COR-L47 (cell line): ENCODE measurements at regions not wholly inside any gene's neighbourhood (a gene's known extent, or its start where the extent isn't known, plus 50 kb on each side); places are given as distances from the start of the nearest gene placed in this dataset.
"Not testable (repeated sequence)": the region's sequence is repeated elsewhere in the genome, so short reads cannot be mapped to it uniquely, and the experiment has no call there.

ENCODE experiments used
- DNase-seq: peaks from one replicate; lab custom pipeline; 2025; lab: John Stamatoyannopoulos, UW

DNA sequence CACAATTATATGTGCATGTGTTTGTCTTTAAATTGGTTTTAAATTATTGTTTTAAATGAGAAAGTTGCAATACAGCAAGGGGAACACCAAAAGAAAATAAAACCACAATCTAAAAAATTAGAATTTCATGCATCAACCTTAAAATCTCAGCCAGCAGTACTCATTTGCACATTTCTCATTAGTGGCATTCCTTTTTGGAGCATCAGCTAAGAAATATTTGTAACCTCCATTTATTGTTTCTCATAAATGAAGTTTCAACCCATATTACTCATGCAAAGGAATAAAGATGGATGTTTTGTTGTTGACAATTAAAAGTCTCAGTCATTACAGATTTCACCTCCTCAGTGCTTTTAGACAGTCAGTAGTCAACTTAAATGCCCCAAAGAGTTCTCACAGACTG lies 160.1 kb downstream of the TBX15 start:
- no peak for DNase-seq

DNA sequence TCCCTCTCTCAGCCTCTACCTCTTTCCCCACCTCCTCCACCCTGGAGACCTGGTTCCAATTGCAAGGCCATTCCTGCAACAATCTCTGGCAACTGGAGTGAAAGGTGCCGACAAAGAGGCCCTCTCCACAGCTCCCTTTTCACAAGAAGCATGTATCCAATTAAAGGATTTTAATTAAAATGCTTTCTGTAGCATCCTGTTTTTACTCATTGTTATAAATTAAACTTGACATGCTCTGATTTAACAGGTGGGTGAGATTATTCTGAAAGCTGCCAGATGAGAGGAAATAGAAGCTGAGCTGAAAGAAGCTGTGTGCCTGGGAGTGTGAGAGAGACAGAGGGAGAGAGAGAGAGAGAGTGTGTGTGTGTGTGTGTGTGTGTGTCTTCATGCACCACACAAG lies 160.5 kb downstream of the TBX15 start:
- no peak for DNase-seq

DNA sequence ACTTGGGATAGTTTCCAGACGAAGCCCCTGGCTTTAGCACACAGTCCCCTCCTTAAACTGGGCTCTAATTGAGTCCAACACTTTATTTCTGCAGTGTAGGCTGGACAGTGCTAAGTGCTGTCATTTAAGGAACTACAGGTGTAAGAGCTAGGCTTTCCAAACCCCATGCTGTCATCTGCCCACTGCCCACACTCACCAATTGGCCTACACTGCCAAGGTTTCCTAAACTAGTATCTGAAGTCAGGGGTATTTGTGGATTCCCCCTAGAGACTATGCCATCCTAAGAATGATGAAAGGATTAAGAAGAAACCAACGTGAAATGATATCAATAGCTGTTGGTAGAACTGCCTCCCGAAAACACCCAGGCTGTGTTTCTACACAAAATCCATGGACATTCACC lies 160.9 kb downstream of the TBX15 start:
- no peak for DNase-seq

DNA sequence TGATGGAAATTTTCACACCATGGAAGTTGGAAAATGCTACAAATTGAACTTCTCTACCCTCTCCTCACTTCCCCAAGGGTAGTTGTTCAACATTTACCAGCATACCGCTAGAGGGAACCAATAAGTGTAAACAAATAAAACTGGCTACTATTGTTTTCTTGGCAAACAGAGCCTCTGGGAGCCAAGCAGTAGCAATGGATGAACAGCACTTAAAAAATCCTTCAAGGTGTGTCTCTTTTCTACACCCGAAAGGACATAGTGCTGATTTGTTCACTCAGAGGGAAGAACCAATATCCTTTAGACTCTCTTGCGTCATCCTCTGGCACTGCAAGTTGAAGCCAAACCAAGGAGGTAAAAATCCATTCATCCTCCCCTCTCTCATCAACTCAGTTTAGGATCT lies 161.5 kb downstream of the TBX15 start:
- DNase-seq = no peak

DNA sequence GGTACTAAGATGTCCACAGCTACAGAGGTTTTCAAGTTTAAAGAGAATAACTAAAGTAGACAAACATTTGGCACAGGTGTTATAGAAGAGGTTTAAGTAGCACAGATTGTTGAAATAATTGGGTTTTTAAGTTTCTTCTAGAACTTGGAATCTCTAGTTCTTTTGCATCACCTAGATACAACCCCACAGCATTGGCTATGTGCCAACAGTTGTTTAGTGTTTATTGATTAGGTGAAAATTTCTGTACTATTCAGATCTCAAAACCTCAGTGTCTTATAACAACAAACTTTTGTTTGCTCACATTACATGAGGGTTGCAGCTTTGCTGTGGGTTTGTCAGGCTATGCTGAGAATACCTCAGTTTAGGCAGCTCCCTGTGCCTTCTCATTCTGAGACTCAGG lies 162.5 kb downstream of the TBX15 start:
- peak; percentile 14 for DNase-seq

DNA sequence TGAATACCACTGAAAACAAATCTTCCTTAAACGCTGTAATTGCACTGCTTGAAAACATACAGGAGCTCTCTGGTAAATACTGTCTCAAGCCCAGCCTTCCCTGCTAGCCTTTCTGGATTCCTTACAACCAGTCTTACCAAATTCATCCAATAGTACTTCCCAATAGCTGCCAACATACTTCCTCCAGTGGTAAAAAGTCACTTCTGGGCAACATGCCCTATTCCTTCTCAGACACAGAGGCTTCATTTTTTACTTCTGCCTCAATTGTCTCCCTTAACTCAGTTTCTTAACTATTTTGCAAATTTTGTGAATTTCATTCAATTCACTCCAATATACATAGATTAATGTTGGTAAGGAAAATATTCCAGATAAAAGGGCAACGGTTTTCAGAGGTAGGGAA lies 166.3 kb downstream of the TBX15 start:
- DNase-seq = no peak

DNA sequence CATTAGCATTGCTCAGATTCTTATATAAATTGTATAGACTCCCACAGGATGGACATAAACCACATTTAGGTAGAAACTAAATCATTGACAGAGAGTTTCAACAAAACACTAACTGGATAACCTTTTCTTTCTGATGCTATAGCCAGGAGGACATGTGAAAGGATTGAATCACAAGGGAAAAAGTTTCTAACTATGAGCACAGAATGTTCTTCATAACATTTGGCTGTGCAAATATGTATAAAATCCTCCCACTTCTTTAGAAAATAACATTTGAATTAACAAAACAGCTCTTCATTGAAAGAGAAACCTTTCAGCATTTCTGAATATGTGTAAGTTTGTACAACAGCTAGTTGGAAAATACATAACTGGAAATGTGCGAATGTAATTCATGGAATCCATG lies 167.3 kb downstream of the TBX15 start:
- no peak for DNase-seq

DNA sequence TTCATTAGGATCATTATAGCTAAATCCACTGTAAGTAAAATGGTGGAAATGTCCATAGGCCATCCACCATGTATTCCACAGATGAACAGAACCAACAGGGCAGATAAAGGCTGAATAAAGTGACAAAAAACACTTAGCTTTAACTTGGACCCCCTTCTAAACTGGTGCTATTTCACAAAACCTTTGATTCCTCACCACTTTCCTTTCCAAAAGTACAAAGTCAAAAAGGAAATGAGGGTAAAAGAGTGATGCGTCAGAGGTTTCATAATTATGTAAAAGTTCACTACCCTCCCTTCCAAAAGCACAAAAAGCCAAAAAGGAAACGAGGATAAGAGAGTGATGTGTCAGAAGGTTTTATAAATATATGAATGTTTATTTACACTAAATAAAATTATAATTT lies 172.2 kb downstream of the TBX15 start:
- no peak for DNase-seq

DNA sequence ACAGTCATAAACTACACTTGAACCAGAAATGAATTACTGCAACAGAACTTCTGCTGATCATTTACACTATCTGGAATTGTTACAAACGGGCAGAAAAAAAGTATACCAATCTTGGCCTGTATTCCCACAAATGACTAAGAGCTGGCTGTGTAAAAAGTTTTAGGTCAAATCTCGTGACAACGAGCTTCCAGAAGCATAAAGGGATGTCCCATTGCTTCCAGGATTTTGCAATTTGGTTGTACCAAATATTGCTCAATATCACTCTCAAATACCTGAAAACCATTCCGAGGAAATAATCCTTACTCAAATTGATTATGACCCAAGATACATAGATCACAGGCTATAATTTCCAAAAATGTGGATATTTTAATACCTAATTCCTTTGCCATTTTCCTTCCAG lies 175.6 kb downstream of the TBX15 start:
- DNase-seq = no peak

DNA sequence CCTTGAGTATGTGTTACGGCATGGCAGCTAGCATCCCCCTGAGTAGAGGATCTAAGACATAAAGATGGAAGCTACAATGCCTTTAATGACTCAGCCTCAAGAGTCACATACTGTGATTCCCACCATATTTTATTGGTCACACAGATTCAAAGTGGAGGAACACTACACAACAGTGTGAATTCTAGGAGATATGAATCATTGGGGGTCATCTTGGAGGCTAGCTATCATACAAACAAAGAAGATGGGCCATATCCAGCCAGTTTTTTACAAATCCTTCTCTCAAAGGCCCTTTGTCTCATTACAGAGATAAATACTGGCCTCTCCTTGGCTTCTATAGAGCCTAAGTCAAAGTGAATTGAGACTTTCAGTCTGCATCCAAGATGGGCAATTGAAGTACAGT lies 177.0 kb downstream of the TBX15 start:
- DNase-seq = no peak

DNA sequence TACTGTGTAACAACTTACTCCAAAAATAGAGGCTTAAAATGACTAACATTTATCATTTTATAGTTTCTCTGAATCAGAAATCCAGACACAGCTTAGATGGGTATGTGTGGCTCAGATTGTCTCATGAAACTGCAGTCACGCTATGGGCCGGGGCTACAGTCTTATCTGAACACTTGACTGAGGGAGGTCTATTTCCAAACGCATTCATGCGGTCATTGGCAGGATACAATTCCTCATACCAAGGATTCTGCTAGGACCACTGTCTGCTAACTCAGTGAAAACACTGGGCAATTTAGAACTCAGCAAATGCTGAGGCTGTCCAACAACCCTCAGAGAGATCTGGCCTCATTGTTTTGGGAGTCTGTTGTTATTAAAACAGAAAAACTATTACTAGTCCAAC lies 178.6 kb downstream of the TBX15 start:
- DNase-seq = no peak

DNA sequence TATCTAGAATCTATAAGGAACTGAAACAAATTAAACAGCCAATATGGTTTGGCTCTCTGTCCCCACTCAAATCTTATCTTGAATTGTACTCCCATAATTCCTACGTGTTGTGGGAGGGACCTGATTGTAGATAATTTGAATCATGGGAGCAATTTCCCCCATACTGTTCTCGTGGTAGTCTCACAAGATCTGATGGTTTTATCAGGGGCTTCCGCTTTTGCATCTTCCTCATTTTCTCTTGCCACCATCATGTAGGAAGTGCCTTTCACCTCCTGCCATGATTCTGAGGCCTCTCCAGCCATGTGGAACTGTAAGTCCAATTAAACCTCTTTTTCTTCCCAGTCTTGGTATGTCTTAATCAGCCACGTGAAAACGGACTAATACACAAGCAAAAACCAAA lies 185.0 kb downstream of the TBX15 start:
- DNase-seq = not testable (repeated sequence)

DNA sequence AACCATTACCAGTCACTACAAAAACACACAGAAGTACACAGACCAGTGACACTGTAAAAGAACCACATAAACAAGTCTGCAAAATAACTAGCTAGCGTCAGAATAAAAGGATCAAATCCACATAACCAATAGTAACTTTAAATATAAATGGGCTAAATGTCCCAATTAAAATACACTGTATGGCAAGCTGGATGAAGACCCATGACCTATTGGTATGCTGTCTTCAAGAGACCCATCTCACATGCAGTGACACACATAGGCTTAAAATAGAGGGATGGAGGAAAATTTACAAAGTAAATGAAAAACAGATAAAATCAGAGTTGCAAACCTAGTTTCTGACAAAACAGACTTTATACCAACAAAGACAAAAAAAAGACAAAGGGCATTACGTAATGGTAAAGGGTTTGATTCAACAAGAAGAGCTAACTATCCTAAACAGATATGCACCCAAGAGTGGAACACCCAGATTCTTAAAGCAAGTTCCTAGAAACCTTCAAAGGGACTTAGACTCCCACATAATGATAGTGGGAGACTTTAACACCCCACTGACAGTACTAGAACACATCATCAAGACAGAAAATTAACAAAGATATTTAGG lies 196.9 kb downstream of the TBX15 start:
- no peak for DNase-seq

DNA sequence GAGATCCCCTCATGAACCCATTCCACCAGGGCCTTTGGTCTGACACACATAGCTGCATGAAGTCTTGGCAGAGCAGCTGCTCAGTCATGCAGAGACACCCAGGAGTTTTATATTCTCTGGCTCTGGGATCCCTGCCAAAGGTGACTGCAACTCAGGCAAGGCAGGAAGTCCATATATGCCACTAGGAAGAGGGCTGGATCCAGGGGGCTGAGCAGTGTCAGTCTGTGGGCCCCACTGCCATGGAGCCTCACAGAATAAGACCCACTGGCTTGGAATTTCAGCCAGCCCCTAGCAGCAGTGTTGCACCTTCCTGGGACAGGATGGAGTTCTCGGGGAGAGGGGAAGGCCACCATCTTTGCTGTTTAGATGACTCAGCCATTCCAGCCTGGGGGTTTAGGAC lies 199.7 kb downstream of the TBX15 start:
- DNase-seq = peak; percentile 87

DNA sequence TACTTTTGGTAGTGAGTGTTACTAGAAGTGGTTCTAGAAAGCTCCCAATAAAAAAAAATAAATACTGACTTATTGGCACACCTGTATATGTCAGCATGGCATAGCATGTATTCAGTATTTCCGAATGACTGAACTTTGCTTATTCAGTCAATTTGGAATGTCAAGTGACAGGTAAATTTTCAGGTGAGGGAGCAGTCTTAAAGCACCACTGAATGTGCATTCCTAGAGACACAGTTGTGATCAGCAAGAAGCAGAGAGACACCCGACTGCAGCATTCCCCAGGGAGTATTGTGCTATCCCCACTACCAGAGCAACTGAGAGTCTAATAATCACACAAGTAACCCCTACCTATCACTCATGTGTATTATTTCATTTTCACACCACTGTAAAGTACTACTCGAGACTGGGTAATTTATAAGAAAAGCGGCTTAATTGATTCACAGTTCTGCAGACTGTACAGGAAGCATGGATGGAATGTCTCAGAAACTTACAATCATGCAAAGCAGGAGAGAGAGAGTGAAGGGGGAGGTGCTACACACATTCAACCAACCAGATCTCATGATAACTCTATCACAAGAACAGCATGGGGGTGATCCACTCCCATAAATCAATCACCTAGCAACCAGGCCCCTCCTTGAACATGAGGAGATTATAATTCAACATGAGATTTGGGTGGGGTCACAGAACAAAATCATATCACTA lies 201.5 kb downstream of the TBX15 start:
- DNase-seq = no peak

DNA sequence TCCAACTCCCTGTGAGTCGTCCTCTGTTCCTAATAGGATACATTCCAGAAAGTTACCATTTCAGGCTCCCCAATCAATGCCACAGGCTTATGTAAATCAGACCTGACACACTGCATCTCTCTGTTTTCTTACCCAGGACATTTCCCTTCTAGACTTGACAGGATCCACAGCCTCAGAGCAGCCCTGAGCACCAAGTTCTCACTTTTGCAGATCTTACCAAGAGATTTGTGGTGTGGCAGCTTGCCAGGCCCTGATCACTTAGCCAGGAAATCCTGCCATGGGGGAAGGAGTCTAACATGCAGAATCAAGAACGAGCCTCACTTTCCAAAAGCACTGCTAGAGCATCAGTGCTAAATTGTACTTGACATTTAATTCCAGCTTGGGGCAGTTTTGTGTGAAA lies 202.9 kb downstream of the TBX15 start:
- DNase-seq = no peak

DNA sequence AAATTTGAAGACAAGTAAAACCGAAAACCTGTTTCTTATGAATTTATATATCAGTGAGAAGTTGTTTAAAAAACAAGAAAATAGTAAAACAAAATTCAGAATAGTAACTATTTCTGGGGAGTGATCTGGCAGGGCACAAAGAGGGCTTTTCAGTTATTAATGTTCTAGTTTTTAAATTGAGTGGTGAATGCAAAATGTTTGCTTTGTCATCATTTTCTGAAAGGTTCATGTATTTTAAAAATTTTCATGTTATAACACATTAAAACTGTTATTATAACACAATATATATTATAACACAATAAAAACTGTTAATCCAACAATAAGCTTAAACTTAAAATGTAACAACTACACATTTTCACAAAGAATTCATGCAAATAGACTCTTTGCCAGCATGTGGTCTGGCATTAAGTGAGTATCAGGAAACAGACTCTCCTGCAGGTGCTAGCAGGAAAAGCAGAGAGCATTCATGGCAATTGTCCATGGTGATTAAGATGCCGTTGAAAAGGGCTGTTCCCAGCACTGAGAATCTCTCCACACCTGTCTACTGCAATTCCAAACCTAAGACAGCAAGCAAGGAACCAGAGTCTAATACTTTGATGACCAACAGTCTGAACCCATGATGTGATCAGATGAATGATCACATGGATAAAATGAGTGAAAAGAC lies 204.9 kb downstream of the TBX15 start:
- peak; percentile 57 for DNase-seq

DNA sequence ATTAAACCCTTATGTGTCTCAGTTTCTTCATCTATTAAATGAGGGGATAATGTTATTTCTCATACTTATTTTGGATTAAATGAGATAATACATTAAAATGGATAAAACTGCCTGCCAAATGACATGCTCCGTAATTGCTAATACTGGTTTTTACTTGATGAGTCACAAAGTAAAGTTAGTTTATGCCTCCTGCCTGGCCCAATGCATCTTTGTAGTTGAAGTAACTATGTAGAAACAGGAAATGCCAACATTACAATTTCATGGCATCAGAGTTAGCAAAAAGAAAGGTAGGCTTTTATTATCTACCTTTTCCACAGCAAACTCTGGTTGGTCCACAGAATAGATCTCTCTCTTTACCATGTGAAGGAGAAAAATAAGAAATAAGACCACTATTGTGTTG lies 214.5 kb downstream of the TBX15 start:
- DNase-seq = no peak

DNA sequence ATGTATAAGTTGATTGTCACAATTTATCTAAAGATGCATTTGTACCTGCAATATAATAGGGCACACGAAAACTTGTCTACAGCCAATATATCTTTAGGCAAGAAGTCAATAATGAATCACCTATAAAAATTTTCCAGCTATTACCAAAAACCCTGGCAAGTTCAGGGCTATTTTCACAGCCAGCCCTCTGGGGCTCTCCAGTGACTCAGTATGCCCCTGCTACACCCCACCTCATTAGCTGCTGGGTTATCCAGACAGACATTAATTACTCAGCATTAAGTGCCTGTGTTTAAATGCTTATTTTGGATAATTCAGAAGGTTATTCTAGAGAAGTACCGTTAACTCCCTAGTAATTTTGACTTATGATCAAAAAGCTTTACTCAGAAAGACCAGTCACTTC lies 220.2 kb downstream of the TBX15 start:
- no peak for DNase-seq

DNA sequence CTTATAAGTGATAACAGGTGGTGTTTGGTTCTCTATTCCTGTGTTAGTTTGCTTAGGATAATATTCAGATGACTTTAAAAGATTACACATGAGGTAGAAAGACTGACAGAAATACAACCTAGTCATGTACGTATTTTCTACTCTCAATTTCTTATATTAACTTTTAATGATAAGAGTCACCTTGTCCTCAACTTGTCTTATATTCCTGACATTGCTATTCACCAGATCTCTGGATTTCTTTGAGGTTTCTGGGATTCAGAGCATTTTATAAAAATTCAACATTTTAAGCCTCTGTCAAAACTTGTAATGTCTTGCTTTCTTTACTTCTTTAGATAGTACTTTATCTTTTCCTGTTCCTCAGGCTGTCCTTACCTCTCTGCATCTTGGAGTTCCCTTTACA lies 234.2 kb downstream of the TBX15 start:
- no peak for DNase-seq

DNA sequence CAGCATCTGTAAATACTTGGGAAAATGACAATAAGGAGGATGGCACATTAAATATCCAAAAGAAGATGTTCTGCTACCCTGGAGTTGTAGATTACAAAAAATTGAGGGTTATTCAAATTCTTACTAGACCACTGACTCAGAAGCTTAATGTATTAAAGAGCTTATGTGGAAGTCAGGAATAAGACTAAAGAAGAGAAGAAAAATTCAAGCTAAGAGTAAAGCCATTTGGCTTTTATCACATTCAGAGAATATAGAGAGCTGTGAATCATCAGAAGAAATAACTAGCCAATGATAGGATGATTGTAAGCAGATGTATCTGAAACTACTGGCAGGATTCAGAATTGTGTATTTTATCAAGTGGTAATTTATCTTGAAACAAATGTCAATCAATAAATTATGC lies 237.0 kb downstream of the TBX15 start:
- DNase-seq = no peak

DNA sequence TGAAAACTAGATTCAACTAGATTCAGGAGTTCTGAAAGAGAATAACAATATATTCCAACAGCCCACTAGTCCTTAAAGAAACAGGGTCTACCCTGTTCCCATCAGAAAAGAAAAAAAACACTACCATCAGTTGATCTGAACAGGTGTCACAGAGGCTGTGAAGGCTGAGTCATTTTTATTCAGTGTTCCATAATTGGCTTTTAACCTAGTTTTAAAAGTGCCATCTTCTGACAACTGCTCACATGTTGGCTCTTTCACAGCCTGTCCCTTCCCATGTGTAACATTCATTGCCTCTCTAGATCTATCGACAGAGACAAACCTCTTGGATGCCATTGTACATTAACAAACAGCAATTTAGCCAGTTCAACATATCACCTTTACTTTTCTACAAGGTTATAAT lies 243.7 kb downstream of the TBX15 start:
- no peak for DNase-seq

DNA sequence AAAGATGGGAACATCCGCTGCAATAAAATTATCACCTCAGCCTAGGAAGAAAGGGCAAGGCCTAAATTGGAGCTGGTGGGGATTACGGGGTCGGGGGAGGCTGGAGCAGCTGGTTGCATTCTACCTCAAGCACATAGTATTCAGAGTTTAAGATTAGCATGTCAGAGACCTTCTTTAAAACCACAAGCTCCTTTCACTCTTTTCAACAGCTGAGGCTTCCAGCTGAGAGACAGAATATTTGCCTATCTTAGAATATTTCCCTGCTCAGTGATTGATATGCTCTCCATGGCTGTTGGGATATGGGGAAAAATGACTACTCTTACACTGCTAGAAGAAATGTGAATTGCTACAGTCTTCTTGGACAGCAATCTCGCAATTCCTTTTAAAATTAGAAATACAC lies 248.6 kb downstream of the TBX15 start:
- no peak for DNase-seq

DNA sequence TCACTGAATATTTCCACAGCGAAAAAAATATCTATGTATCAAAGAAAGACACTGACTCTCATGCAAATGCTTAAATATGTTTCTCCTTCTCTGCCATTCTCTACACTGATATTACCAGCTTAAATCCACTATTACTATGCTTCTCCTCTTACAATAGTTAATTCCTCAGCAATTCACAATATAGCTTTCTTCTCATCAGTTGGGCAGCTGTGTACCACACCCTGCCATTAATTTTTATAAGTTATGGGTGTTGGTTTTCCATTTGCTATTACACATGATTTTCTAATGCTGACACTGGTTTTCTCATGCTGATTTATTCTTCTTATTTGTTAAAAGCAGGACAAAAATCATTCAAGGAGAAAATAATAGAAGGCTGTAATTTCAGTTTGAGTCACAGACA lies 251.8 kb downstream of the TBX15 start:
- DNase-seq = no peak
